Middle frontal gyrus (tissue), 1 donor: ENCODE measurements at regions not wholly inside any gene's neighbourhood (a gene's known extent, or its start where the extent isn't known, plus 50 kb on each side); places are given as distances from the start of the nearest gene placed in this dataset.
A peak's percentile ranks its signal among the peaks of the same experiment; 100 is the strongest.

Experiments
- DNase-seq: peaks from one replicate; pipeline ENCODE4 v3.0.0-alpha.2; 2015; ENCODE audit warnings: low spot score; ENCODE audit errors: extremely low spot score

DNA sequence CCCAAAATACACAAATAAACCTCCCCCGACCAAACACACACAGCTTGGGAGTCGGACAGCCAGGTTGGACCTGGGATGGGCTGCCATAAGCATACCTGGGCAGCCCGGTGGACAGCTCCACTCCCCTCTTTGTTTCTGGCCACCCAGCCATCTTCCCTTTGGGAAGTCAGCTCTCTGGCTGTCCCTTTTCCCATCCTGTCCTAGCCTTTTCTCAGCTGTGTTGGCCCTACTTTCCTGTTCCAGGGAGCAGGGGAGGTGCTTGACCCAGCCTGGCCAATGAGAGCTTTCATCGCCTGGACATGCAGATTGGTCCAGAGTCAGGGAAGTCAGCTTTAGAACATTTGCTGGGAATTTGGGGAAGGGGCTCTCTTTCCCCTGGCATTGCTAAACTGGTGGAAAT lies 68.7 kb upstream of the NECTIN1 start:
- no peak for DNase-seq

DNA sequence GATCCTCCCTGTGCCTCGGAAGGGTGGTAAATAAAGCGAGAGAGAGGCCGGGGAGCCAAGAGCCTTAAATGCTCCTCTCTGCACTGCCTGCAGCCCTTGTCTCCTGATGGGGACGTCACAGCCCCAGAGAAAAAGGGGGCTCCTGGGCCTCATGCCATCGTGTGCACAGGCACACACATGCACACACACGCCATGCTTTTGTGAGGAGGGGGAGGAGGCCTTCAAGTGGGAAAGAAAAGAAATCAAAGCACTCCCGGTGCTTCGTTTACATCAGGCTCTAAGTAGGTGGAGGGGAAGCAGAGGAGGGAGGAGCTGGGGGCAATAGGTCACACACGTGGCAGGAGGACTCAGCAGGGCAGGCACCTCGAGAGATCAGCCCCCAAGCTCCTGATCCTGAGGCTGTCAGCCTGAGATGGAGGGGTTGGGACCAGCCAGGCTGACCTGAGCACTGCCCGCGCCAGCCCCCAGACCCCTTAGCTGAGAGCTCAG lies 68.2 kb upstream of the NECTIN1 start:
- DNase-seq = no peak

DNA sequence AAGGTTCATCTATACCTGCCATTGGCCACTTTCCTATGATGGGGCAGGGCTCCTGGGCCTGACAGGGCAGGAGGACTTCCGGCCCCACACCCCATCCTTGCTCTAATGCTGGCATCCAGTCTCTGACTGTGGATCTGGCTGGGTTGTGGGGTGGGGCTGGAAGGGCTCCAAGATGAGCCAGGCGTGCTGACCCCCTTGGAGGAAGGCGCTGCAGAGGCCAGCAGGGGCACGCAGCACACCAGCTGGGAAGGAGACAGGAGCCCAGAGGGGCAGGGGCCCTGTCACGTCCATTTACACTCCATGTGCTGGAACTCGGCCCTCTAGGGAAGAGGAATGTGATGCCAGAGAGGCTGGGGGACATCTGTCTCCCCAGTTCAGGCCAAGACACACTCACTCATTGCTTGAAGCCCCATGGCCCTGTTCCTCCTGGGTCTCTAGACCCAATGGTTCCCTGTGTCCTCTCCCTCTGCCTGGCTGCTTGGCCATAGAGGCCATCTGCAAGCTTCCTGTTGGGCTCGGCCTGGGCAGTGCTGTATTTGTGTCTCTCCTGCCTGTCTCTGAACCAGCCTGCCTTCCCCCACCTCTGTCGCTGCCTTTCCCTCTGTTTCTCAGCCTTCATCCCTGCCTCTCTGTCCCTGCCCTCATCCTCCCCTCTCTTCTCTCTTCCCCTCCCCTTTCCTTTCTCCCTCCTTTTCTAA lies 67.5 kb upstream of the NECTIN1 start:
- no peak for DNase-seq

DNA sequence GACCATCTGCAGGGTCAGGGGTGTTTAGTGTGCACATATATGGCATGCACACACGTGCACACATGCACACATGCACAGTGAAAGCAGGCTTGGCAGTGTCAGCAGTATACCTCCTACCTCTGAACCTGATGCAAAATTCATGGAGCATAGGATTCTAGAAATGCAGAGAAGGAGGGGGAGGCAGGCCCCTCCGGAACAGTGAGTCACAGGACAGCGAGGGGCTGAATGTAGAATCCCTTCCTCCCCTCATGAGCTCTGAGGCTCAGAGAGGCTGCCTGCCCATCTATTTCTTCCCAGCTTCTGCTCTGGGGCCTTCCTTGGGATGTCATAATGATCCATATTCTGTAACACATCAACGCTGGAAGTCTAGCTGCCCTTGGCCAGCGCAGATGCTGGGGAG lies 66.7 kb upstream of the NECTIN1 start:
- DNase-seq = no peak

DNA sequence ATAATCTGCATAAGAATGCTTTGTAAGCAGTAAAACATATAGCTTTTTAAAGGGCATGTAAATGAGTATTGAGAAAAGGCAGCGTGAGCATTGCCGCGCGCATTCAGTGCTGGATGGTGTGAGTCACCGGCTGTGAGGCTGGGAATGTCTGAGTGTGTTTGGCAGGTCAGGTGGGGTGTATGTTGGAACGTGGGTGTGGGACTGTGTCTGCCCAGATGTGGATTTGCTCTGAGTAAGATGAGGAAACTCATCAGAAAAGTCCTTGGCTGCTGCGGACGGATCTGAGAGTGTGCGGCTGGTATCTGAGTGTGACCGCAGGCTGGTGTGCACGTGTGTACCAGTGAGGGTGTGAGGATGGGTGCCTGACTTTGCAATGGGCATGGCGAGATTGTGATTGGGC lies 66.2 kb upstream of the NECTIN1 start:
- DNase-seq = no peak

DNA sequence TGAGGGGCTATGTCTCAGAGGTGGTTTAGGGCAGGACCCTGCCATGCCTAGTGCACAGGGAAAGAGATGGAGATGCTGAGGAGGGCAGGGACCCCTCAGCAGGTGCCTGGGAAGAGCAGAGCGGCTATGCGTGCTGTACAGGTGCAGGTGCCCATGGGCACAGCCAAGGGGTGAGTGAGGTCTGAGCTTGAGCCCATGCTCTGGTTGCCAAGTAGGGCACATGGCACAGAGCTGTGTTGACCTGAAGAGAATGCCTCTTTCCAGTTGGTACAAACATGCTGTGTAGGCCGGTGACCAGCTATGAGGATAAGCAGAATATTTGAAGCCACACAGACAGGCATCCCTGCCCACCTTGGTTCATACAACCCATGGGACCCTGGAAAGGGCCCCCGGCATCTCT lies 65.8 kb upstream of the NECTIN1 start:
- DNase-seq = no peak

DNA sequence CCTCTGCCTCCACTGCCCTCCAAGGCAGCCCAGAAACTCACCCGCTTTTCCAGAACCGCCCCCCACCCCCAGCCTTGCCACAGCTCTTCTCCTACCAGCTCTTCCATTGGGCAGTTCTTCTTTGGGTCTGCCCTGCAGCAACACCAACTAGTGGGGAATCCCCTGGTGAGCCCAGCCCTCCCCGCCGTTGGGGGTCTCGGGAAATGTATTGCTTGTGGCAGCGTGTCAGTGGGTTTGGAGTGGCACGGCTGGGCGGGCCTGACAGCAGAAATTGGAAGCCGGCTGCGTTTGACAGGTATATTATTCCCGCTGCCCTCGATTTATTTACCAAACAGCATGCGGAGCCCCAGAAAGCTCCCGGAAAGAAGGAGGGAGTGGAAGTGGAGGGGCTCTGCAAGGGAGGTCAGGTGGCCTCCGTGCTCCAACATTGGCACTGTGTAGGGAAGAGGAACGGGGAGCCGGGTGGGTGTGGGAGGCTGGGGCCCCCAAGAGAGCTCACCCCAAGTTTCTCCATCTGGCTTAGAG lies 65.2 kb upstream of the NECTIN1 start:
- DNase-seq = no peak

DNA sequence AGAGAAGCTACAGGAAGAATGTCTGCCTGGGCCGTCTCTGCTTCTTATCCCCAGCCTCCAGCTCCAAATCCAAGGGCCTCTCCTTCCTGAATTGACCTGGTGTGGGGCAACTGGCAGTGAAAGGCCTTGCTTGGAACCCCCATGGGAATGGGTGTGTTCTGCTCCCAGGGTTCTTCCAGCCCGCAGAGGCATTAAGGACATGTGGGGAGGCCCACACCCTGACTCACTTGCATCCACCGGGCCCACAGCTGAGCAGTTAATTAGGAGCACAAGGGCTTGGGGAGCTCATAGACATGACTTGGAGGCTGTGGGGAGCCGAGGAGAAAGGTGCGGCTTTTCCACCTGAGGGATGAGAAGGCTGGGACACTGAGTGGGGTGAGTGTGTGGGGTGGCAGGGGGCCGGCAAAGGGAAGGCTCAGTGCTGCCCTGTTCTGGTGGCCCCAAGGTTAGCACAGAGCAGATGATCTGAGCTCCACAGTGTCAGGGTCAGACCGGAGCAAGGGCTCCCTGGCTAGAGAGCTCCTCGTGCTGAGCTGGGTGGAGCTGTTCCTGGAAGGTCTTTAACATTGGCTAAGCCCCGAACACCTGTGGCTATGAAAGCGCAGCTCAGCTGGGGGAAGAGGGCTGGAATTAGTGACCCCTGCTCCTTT lies 64.5 kb upstream of the NECTIN1 start:
- DNase-seq = no peak

DNA sequence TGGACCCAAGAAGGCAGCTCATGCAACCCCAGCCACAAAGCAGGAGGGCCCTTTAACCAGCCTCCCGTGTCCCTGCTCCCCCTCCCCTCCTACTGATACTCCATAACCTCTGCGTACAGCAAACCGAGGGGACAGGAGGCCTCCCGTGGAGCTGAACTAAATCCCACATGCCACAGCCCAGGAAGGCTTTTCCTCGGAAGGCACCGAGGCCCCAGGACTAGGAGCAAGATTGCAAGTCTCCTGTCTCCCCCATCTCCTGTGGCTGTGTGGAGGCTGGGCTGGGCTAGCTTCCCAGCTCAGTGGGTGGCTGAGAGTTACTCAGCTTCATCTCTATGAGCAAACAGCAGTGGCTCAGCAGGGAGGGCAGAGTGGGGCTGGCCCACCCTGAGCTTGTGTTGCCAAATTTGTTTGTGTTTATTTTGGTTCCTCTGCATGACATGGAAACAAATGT lies 62.7 kb upstream of the NECTIN1 start:
- DNase-seq = peak; percentile 28

DNA sequence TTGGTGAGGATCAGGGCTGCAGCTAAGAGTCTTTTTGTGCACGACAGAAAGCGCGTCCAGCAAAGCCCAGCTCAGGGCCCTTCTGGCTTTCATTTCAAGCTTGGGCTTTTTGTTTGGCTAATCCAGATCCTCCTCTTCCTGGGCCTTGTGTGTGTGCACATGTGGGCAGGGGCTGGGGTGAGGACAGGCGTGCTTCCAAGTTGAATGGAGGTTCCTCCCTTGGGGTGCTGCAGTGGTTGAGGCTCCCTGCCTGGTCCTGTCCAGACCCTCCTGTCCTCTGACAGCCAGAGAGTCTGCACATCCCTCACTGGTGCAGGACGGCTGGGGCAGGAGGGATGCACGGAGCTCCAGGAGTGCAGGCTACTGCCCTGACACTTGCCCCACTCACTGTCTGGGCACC lies 62.0 kb upstream of the NECTIN1 start:
- no peak for DNase-seq

DNA sequence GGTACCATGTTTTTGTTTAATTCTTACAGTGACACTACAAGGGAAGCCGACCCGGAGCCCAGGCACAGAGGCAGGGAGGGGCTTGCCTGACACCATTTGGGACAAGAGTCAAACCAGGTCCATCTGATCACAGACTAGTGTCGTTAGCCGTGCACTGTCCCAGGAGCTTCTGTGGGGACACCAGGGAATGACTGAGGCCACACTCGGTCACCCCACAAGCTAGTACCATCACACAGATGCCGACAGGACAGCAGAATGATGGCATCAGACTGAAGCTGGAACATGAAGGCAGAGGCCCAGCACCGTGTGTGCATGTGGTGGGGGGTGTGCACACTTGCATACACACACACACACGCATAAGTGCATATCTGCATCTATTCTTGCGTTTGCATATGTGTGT lies 61.5 kb upstream of the NECTIN1 start:
- no peak for DNase-seq

DNA sequence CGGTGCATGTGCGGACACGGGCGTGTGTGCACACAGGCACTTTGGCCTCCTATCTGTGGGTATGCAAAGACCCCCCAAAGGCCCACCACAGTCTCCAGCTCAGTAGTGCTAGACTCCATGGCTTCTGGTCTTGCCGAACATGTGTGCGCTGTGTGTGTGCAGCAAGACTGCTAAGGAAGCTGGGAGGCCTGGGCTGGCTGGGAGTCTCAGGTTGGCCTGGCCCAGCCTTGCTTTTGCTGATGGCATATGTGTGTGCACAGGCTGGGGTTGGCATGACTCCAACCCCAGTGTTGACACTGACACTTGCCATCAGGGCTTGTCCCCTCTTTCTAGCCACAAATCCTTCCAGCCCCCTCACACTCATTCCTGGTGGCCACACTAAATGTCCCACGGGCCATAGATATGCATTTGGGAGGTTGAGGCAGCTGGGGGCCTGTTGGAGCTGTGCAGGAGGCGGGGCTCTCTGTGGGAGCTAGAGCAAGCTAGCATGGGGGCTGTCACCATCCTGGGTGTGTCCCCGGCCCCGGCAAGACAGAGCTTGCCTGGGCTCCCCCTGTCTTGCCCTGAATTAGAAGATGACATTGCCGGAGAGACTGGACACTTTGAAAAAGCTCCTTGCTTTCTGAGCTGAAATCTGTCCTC lies 60.9 kb upstream of the NECTIN1 start:
- no peak for DNase-seq

DNA sequence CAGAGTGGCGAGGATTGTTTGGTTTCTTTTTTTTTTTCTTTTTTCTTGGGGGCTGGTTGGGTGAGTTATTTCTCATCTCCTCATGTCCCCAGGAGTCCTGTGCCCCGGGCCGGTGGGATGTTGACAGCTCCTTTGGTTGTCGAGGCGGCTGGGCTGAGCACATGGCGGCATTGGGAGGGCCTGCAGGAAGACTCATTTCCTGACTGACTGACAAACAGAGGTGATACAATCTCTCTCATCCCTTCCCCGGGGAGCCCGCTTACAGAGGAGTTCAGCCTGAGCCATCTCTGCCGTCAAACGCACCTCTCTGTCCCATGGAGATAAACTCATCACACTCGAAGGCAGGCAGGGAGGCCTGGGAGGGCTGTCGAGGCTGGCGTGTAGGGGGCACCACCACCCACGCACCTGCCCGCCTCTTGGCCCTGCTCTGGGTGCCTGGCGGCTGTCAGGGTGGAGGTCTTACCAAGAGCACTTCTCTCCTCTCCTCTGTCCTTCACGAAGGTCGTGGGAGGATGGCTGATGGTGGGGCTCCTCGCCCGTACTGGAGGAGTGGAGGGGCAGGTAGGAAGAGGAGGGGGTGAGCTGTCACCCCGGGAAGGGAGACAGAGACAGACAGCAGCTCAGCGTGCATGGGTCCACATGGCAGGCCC lies 60.0 kb upstream of the NECTIN1 start:
- DNase-seq = no peak

DNA sequence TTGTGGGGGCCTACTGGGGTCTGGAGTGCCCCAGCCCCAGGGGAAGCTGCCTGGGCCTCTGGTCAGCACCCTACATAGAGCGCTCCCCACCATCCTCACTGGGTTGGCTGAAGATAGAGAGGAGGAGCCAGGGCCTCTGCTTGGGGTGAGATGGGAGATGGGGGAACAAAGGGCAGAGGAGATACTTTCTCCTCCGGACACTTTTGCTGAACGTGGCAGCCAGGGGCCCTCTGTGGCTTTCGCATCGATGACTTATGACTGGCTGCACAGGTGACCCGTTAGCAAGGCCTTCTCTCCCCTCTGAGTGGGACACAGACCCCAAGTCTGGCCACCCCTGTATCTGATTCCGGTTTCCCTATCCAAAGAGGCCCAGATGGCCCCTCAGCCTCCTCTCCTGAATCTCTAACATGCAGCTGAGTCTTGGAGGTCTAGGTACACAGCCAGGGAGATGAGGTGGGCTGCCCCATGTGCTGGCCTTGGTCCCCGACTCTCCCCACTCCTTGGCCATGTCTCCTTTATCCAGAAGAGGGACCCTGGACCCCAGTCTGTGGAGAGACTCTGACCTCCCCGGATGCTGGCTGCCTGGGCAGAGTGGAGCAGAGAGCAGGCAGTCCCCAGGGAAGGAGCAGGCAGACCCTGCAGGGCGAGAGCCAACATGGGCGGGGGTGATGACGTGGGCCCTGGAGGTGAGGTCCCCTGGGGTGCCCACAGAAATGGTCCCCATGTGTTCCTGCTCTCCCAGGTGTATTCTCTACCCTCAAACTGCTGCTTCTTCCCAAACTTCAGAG lies 59.3 kb upstream of the NECTIN1 start:
- DNase-seq = no peak

DNA sequence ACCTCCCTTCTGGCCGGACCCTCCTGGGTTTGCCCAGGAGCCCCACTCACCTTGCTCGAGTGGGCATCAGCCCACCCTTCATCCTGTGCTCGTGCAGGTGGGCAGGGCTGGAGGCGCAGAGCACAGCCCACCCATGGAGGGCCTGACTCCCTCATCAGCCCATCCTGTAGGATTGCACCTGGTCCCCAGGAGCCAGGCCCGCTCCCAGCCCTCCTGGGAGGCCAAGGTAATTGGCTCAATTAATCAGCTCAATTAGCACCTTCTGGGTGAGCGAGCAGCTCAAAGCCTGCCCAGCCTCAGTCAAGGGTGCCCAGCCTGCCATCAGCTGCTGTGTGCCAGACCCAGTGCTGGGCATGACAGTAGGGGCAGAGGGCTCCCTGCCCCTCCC lies 58.1 kb upstream of the NECTIN1 start:
- no peak for DNase-seq

DNA sequence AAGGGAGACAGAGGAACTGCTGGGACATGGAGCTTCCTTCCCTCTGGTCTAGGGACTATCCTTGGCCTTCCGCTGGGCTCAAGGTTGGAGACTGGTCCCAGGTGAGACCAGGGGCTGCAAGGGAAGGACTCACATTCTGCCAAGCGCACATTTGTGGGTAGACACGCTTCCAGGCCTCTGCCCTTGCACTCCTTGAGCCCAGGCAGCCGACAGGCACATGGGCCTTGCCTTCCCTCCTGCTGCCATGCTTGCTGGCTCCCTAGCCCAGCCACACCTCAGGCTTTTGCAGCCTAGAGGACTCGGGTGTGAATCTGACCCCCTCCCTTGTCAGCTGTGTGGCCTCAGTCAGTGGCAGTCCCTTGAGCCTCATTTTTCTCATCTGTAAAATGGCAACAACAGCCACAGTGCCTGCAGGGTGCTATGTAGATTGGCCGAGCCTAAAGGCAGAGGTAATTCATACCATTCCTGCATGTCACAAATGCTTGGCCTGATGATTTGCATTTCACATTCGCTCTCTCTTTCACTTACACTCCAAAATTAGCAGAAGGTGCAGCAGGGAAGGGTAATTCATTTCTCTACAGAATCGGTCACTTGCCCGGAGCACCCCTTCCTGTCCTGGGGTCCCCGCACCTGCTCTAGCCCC lies 57.6 kb upstream of the NECTIN1 start:
- DNase-seq = no peak

DNA sequence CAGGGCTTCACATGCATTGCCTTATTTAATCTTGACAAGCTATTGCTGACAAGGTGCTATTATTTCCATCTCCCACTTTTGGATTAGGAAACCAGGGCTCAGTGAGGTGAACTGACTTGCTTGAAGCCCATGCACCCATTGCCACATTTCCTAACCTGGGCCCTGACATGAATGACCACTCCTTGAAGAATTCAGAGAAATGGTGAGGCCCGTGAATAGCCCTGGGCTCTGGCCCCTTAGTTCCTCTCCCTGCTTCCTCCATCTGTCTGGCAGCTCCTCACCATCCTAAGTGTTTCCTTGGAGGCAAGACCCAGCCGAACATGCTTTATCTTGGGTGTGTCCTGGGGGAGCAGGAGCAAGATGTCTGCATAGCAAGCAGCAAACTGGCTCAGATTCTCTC lies 56.1 kb upstream of the NECTIN1 start:
- no peak for DNase-seq

DNA sequence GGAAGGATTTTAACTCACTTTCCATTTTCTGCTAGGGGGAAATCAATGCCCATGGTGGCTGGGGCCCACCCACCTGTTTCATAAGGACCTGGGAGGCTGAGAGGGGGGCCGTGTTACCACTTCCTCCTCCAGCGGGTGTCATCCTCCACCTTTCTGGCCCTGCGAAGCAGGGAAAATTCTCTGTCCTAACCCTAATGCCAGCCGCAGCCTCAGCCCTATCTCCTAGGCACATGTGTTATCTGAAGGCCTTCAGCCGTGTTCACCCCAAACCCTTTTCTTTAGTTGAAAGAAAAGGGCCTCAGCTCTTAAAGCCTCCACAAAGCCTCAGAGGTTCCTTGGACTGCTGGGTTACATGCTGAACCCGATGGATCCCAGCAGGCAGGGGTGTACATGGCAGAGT lies 55.4 kb upstream of the NECTIN1 start:
- no peak for DNase-seq

DNA sequence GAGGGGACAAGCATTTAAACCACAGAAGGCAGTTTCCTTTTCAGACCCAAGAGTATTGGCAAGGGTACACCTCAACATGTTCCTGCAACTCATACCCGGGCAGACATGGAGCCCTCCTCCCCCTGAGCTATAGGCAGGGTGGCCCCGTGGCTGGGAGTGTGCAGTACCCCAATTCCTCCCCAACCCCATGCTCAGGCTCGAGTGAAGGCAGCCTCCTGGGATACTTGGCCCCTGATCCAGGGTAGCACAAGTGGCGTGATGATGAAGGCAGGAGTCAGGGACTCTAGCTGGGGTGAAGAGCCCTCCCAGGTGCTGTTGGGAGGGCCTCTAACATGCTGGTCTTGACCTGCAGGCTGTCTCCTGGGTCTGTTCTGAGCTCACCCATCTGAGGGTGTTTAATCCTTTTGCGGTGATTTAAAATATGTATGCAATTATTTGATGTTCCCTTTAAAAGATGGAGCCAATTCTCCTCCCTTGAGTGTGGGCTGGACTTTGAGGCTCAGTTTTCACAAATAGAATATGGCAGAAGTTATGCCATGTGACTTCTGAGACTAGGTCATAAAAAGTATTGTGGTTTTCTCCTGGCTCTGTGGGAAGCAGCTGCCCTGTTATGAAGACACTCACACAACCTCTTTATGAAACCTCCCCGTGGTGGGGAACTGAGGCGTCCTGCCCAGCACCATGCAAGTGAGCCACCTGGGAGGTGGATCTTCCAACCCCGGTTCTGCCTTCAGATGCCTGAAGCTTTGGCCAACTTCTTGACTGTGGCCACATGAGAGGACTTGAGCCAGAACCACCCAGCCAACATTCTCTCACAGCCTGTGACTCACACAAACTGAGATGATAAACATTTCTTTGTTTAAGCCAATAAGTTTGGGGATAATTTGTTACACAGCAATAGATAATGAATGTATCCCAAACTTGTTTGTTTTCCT lies 54.7 kb upstream of the NECTIN1 start:
- no peak for DNase-seq

DNA sequence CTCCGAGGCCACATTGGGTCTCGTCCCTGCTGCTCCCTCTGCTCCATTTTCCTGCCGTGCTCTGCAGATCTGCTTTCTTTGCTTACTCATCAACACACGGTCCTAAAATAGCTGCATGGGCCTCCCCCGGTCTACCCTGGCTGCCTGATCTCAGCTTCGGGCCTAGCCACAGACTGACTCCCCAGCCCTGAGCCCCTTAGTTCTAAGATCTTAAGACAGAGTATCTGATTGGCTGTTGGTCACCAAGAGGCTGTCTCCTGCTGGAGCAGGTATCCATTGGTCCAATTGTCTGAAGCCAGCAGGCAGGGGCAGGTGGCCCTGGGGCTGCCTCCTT lies 53.7 kb upstream of the NECTIN1 start:
- no peak for DNase-seq
